SU-DHL-6 (cell line): ENCODE measurements at regions not wholly inside any gene's neighbourhood (a gene's known extent, or its start where the extent isn't known, plus 50 kb on each side); places are given as distances from the start of the nearest gene placed in this dataset.

ENCODE experiments used
- H2AFZ ChIP-seq: fragments of 200-600 bp; sonication (generic); 2 replicates; pipeline ENCODE4 v1.6.1; 2014; ENCODE audit warnings: low read depth, mild to moderate bottlenecking, moderate library complexity, mixed read lengths, antibody characterized with exemption, low read length; ENCODE audit not compliant: severe bottlenecking
- H3F3A ChIP-seq: fragments of 200-600 bp; shearing (Covaris generic); 2 replicates; pipeline ENCODE4 v1.6.0; 2016; ENCODE audit warnings: antibody characterized with exemption, mild to moderate bottlenecking; ENCODE audit not compliant: insufficient read depth
- H3K27ac ChIP-seq: fragments of 200-600 bp; sonication (generic); 2 replicates; pipeline ENCODE4 v1.5.1; 2016; ENCODE audit warnings: low read depth, mild to moderate bottlenecking, low read length, moderate library complexity, mixed read lengths
- H3K27me3 ChIP-seq: fragments of 200-600 bp; sonication (generic), shearing (Covaris generic); 2 replicates; pipeline ENCODE4 v1.6.0; 2014; ENCODE audit warnings: mild to moderate bottlenecking, low read length
- H3K36me3 ChIP-seq: fragments of 200-600 bp; sonication (generic); 2 replicates; pipeline ENCODE4 v1.6.1; 2014; ENCODE audit warnings: mild to moderate bottlenecking, low read length, mixed read lengths
- H3K4me2 ChIP-seq: fragments of 300-600, 200-600 bp; shearing (Covaris generic), sonication (generic); 2 replicates; pipeline ENCODE4 v1.6.0; 2014; ENCODE audit warnings: low read length, low read depth, mild to moderate bottlenecking; ENCODE audit not compliant: poor library complexity, severe bottlenecking
- H3K4me3 ChIP-seq: fragments of 200-600 bp; sonication (generic); 2 replicates; pipeline ENCODE4 v1.5.1; 2014; ENCODE audit warnings: antibody characterized with exemption, low read length, mild to moderate bottlenecking, mixed read lengths; ENCODE audit not compliant: insufficient read depth, poor library complexity, severe bottlenecking
- H3K79me2 ChIP-seq: fragments of 200-600 bp; sonication (generic); 2 replicates; pipeline ENCODE4 v1.6.1; 2014; ENCODE audit warnings: mild to moderate bottlenecking, low read length, moderate library complexity; ENCODE audit not compliant: insufficient read depth
- H3K9ac ChIP-seq: fragments of 200-600 bp; sonication (generic); 2 replicates; pipeline ENCODE4 v1.7.0; 2014; ENCODE audit warnings: mild to moderate bottlenecking, low read length
- H3K9me2 ChIP-seq: fragments of 200-600 bp; sonication (generic); replicated peaks from 2 replicates; pipeline ENCODE4 v1.6.1; 2014; ENCODE audit warnings: low read length; ENCODE audit not compliant: insufficient read depth
- H3K9me3 ChIP-seq: fragments of 200-600 bp; sonication (generic); 2 replicates; pipeline ENCODE4 v1.6.1; 2014; ENCODE audit warnings: low read length, mixed read lengths; ENCODE audit not compliant: insufficient read depth
- H4K20me1 ChIP-seq: fragments of 200-600 bp; sonication (generic); 2 replicates; pipeline ENCODE4 v1.6.1; 2014; ENCODE audit warnings: low read depth, mild to moderate bottlenecking, antibody characterized with exemption, low read length, moderate library complexity, mixed read lengths
- EZH2phosphoT487 ChIP-seq: fragments of 200-600 bp; sonication (generic), shearing (Covaris generic); conservative IDR thresholded peaks from 2 replicates; pipeline ENCODE4 v1.6.1; 2018; ENCODE audit warnings: mild to moderate bottlenecking, antibody characterized with exemption, low read length, moderate library complexity, mixed read lengths
- TF ChIP-seq, protein P1 (sequence below): fragments of 200-600 bp; sonication (generic); IDR thresholded peaks from one replicate; pipeline ENCODE4 v1.5.1; 2017; ENCODE audit warnings: antibody characterized with exemption, mild to moderate bottlenecking, low read length, moderate library complexity; ENCODE audit not compliant: insufficient read depth, poor library complexity, severe bottlenecking

DNA sequence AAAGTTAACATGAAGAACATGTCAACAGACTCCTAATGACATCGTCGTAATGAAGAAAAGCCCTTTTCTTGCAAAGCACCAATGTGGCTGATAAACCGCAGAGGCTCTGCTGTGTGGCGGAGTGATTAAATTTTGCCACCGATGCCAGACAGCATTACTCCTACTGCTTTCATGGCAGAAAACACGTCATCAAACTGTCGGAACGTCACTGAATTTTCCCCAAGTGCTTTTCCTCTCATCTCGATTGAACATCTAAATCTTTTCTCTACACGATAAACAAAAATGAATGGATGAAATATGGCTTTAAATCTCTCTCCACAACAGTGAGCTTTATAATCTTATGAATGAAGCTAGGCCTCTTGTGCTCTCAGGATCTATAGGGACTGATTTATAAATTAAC, 159.8 kb upstream of the REG3G start:
- Histone ChIP-seq H3K27ac (no peak overlapping the region), H3K36me3 (no peaks in the 10 kb centered on the region), H3K4me2 (no peak overlapping the region), H3K9ac (no peak overlapping the region), H2AFZ (no peak overlapping the region), H3K4me3 (no peak overlapping the region), H3K9me2 (no peaks in the 10 kb centered on the region), H3K79me2 (no peaks in the 10 kb centered on the region), H3K27me3 (no peaks in the 10 kb centered on the region), H3K9me3 (no peaks in the 10 kb centered on the region), H3F3A (no peaks in the 10 kb centered on the region), H4K20me1 (no peaks in the 10 kb centered on the region)
- no peak for TF ChIP-seq EZH2phosphoT487
- TF ChIP-seq, protein P1, sequence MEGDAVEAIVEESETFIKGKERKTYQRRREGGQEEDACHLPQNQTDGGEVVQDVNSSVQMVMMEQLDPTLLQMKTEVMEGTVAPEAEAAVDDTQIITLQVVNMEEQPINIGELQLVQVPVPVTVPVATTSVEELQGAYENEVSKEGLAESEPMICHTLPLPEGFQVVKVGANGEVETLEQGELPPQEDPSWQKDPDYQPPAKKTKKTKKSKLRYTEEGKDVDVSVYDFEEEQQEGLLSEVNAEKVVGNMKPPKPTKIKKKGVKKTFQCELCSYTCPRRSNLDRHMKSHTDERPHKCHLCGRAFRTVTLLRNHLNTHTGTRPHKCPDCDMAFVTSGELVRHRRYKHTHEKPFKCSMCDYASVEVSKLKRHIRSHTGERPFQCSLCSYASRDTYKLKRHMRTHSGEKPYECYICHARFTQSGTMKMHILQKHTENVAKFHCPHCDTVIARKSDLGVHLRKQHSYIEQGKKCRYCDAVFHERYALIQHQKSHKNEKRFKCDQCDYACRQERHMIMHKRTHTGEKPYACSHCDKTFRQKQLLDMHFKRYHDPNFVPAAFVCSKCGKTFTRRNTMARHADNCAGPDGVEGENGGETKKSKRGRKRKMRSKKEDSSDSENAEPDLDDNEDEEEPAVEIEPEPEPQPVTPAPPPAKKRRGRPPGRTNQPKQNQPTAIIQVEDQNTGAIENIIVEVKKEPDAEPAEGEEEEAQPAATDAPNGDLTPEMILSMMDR = no peak

- H3K9me2 ChIP-seq = no peaks in the 10 kb centered on the region
- H3K9me3 ChIP-seq = no peaks in the 10 kb centered on the region
- H3K27me3 ChIP-seq = no peaks in the 10 kb centered on the region
- H3F3A ChIP-seq = no peaks in the 10 kb centered on the region
- no peak overlapping the region for H3K9ac ChIP-seq
- no peaks in the 10 kb centered on the region for H3K79me2 ChIP-seq
- H3K4me2 ChIP-seq = no peak overlapping the region
- no peak overlapping the region for H3K4me3 ChIP-seq
- H3K36me3 ChIP-seq = no peaks in the 10 kb centered on the region
- H3K27ac ChIP-seq = no peak overlapping the region
- no peak overlapping the region for H2AFZ ChIP-seq
- TF ChIP-seq, protein P1 = no peak
- TF ChIP-seq EZH2phosphoT487 = no peak
- no peaks in the 10 kb centered on the region for H4K20me1 ChIP-seq
Observed at GRCh38 chr2:78870343-78870967, 155.0 kb upstream of the REG3G start.

DNA sequence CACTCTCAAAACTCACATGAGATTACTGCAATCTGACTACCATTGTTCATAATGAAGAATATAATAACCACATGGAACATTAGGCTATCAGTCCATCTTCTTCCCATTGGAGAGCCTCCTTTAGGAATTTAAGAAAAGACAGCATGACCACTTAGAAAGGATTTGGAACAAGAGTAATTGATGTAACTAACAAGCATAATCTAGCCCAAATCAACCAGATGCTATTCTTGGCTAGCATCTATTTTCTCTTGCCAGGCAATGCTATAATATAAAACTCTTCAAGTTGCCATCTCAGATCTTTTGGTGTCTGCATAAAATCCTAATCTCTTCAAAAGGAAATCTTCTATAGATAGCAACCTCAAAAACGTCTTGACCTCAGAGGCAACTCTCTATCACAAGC, 152.0 kb upstream of the REG3G start:
- H3K27ac ChIP-seq = no peak overlapping the region
- H3K4me3 ChIP-seq = no peak overlapping the region
- no peaks in the 10 kb centered on the region for H3F3A ChIP-seq
- no peak overlapping the region for H3K4me2 ChIP-seq
- no peaks in the 10 kb centered on the region for H3K27me3 ChIP-seq
- H2AFZ ChIP-seq = no peak overlapping the region
- no peak for TF ChIP-seq EZH2phosphoT487
- TF ChIP-seq, protein P1 = no peak
- no peaks in the 10 kb centered on the region for H3K79me2 ChIP-seq
- H4K20me1 ChIP-seq = no peaks in the 10 kb centered on the region
- H3K9me2 ChIP-seq = no peaks in the 10 kb centered on the region
- H3K9me3 ChIP-seq = no peaks in the 10 kb centered on the region
- no peaks in the 10 kb centered on the region for H3K36me3 ChIP-seq
- H3K9ac ChIP-seq = no peak overlapping the region
